NOMO-1 treated with DMSO at 0.1 percent for 48 hours (cell line): ENCODE measurements at regions not wholly inside any gene's neighbourhood (a gene's known extent, or its start where the extent isn't known, plus 50 kb on each side); places are given as distances from the start of the nearest gene placed in this dataset.
A peak's percentile ranks its signal among the peaks of the same experiment; 100 is the strongest.

Experiments
- DNase-seq: peaks from one replicate; lab custom pipeline; 2025; ENCODE audit not compliant: unreplicated experiment; lab: John Stamatoyannopoulos, UW

DNA sequence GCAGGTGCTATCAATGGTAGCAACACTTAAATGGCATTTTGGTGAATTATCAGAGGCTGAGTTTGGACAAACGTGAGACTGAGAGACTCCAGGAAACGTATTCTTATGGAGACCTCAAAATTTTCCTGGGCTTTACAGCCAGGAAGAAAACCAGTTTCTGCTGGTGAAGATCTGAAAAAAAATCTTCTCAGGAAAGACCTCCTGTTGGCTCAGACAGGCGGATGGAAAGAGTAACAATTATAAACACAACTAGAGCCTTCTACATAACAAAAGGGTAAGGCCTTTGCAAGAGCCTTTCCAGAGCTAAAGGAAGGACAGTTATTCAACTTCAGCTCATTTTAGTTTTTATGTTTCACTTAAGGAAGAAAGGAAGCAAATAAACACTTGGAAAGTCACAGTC is 274.4 kb downstream of the THBS2 start:
- DNase-seq, result no peak

DNA sequence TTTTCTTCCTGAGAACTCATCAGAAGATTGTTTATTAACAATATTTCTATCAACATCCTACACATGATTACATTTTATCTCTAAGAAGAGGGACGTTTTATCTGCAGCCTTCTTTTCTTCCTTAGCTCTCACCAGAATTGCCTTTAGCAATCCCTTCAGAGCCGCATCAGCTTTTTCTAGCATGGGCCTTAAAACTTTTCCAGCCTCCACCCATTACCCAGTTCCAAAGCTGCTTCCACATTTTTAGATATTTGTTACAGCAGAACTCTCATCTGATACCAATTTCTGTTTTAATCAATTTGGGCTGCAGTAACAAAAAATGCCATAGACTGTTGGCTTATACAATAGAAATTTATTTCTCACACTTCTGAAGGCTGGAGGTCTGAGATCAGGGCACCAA is 281.5 kb downstream of the THBS2 start:
- no peak for DNase-seq

DNA sequence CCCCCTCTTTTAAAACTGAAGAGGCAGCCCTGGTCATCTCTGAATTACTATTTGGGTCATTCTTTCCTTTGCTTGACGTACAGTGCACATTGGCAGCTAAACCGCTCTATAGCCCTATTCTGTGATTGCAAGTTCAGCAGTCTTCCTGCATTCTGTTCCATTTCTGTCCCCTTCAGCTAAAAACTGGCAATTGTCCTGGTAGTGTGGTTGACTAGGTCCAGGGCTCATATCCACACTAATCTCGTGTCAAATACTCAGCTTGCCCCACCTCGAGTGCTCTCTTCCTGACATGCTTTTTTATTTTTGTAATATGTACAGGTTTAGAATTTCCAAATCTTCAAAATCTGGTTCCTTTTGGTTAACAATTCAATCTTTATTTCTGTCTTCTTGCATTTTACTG is 282.1 kb downstream of the THBS2 start:
- DNase-seq, result no peak

DNA sequence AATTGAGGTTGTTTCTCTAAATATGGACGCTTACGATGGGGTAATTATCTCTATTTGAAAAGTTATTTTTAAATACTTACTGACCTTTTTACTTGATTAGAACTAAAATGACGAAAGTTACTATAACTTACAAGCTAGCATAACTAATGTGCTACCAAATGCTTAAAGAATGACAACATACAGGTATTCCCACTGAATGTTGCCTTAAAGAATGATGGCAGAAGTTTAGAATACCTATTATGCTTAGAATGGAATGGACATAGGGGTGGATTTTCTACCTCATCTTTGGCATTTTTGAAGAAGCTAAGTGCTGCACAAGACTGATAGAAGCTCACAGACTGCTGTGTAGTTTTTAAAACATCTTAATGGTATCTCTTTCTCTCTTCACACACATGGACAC is 284.8 kb downstream of the THBS2 start:
- no peak for DNase-seq

DNA sequence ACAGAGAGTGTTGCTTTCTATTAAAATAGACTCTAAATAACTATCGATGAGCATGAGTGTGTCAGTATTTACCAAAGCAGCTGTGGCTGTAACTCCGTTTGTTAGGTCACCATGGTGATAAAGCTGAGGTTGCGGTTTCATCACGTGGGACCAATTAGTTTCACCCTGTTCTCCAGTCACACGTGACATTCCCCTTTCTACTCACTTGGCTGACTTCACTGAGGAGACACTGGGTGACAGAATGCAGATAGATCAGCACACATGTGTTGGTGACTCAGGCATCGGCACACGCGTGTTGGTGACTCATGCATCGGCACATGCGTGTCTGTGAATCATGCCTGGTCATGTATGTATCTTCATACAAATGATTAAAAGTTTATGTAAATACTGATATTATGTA is 285.4 kb downstream of the THBS2 start:
- peak; percentile 94 for DNase-seq

DNA sequence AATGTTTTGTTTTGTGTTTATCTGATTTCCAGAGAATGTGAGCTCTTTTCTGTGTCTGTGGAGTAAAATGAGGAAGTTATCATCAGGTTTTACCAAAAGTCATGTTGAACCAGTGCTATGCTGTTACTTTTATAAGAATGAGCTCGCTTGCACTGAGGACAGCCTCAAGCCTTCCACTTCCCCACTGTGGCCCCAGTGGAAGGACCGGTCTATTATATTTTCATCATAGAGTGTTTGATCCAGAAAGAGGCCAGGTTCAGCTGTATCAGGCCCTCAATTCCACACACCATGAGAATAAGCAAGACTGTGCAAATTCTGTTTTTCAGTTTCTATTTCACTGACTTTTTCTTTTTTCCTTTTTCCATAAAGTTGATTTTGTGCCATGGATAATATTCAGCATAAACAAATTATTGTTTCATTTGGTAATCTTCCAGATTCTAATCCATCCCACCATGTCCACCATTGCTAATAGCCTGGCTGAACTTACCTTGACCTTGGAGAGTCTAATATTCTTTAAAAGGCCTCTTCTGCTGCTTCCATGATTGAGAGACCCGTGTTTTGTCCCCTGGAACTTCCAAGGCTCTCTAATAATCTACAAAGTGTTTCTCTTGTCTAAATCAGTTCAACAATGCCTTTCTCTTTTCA is 286.2 kb downstream of the THBS2 start:
- peak; percentile 56 for DNase-seq

DNA sequence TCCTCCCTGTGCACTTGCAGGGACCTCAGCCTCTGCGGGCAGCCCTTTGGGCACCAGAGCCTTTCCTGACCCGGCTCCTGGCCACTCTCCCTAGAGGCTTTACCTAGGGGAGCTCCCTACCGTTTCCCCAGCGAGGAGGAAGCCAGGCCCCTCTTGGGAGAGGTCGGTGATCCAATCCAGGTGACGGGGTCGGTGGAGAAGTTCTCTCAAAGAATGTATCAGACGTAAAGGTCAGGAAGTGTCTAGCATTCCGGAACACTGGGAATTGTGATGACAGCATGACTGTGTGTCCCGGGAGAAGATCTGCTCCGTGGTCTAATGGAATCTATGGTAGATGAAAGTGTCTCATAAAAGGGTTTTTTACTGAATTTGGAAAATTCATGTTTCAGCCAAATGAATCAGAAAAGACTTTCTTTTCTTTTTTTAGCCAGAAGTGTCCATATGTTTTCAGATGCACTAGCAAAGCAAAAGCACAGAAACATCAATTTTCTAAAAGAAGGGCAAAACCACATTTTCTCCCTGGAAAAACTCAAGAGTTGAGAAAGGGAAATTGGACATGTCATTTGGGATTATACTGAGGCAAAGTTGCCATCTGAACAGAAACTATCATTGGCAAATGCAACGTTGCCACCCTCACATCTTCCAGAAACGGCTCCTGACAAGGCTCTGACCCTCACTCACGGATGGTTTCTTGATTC is 289.4 kb downstream of the THBS2 start:
- no peak for DNase-seq

DNA sequence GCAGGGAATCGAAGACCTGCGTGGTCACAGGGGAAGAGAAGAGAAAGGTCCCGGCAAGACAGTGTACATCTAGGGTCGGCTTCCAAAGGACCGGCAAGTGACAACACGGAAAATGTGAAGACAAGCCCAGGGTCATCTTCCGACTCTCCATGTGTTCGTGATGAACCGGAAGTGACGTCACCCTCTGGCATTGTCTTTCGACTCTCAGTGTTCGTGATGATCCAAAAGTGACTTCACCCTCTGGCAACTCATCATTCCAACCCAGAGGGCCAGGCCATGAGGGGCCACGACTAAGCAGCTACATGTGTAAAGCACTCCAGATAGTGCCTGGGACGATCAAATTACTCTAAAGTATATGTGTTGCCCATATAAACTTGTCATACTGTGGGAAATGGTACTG is 290.8 kb downstream of the THBS2 start:
- DNase-seq, result no peak

DNA sequence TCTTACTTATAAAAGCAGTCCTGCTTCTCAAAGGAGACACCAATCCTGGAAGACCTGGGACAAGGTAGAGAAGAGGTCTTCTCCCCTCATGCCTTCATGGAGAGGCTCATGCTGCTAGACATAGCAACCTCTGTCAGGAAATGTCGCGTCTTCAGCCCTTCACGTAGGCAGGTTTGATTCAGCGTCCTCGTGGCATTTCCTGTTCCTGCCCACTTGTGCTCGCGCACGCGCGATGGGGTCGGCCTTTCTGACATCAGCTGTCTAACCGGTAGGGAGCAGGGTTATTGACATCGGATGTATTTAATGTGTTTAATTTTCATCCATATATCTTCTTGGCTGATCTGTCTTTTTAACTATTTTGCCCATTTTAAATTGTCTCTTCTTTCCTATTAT is 292.4 kb downstream of the THBS2 start:
- no peak for DNase-seq

DNA sequence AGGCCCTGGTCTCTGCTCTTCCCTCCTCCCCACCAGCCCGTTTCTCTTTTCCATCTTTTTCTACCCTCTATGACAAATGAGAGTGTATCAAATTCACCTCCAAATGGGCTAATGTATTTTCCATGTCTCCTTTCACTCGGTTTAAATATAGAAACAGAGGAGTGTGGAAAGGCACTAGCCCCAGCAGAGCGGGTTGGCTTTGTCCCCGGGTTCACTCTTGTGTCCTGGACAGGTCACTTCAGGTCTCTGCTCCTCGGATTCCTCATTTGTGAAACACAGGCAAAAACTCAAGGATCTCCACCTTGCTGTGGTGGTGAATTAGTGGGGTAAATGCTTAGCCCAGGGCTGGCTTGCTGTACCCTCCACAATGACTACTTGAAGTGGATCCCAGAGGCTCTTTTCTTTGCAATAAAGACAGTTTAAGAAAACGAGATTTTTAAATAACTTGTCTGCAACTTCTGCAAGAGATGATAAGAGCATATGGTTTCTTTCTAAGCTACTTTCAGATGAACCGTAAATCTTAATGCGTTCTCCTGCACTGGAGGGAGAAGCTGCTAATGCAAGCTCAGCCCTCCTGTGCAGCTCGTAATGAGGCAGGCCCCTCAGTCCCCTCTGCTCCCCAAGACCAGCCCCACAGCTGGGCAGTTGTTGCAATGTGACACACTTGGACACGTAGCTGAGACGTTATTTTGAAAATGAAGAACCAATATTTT is 292.9 kb downstream of the THBS2 start:
- no peak for DNase-seq

DNA sequence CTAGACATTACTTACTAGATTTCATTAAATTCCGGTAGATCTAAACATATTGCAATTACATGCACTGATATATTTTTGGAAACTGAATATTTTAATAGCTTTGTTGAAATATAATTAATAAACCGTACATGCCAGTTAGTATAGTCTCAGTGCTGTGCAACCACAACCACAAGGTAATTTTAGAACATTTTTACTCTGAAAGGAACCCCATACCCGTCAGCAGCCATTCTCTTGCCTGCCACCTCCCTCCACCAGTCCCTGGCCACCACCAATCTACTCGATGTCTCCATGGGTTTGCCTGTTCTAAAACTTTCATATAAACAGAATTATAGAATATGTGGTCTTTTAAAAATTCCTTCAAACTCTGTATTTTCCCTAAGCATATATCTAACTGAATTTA is 293.9 kb downstream of the THBS2 start:
- DNase-seq, result no peak

DNA sequence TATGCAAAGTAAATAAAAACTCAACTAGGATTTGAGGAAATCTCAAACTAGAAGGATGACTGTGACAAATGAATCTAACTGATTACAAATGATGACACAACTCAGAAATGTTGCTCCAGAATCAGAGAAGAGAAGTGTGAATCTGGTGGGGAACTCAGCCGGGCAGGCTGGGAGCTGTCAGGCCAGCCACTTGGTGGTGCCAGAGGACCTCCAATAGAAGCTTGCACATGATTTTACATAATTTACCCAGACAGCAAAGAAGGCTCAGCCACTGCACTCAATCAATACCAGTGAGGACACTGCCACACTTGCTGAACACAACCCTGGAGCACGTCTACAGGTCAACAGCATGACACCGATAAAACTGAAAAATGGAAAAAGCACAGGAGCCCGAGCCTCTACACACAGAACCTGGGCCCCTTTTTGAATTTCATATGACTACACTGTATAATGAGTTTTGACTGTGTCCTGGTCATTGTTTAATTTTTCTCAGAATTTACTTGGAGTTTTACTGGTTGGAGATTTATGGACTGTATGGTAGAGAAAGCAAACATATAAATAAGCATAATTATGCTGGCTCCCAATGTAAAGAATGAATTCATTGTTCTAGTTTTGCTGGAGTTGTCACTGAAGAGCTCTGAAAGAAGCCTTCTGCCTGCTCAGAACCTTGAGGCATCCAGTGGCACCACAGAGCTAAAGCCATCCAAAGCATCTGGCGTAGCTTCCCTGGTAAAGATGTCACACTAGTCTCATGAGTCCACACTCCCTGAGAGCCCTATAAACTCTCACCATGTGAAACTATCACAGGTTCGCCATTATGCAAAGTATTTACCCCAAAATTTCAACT is 296.5 kb downstream of the THBS2 start:
- peak; percentile 79 for DNase-seq

DNA sequence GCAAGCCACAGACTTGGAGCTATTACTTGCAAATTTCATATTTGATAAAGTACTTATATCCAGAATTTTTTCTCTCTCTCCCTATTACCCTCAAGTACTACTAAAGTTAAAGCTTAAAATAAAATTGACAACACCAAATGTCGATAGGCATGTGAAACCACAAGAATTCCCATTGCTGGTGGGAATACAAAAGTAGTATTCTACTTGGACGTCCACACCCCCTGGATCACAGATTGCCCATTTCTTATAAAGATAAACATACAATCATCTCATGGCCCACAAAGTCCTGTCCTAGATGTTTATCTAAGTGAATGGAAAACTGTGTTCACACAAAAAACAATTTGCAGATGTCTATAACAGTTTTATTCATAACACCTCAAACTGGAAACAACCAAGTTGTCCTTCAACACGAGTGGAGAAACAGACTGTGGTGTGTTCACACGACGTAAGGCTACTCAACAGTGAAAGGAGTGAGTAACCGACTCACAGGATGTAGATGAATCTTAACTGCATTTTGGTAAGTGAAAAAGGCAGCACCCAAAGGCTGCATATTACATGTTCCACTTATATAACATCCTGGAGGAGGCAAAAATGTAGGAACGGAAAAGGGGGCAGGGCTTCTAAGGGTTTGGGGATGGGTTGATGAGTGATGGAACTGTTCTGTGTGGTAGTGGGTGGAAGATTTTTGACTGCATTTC is 297.4 kb downstream of the THBS2 start:
- no peak for DNase-seq

DNA sequence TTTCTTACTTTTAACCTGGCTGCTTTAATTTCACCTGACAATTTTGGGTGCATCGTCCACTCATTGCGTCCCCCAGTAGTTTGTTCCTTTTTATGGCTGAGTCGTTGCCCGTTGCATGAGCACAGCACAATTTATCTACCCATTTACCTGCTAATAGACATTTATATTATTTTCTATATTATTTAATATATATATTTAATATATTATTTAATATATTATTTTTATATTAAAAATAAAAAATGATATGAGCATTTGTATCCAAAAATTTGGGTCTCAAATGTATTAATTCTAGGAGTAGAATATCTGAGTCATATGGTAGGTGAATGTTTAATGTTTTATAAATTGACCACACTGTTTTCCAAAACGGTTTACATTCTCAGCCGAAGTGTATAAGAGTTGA is 300.2 kb downstream of the THBS2 start:
- DNase-seq, result no peak

DNA sequence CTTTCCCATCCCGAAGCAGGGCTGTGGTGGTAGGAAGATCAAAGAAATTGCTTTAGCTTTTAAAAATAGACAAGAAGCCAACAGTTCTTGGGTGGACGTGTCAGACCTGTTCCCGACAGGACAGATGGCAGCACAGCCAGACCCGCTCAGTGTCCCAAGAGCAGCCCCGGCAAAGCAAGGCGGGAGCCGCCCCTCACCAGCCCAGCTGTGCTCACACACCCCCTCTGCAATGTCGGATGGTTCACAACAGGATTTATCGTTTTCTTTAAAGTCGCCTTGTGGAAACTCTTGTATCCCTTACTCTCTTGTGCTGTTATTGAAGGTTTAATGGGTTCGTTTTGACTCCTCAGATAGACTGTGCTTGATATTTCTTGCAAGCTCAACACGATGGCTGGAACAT is 302.4 kb downstream of the THBS2 start:
- DNase-seq, result no peak

DNA sequence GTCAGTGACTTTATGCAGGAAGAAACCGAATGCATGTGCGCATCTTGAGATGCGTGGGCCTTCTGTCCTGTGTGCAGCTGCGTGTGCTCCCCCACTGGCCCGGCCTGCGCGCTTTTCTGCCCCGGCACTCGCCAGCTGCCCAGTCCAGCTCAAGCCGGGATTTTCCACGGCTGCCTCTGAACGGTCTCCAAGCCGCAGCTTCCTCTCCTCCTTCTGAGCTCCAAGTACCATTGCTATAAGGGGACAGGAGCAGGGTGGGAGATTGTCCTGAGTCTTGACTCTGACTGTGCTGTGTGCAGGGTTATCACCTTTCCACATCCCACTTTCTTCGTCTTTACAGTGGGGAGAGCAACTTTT is 302.8 kb downstream of the THBS2 start:
- DNase-seq, result no peak

DNA sequence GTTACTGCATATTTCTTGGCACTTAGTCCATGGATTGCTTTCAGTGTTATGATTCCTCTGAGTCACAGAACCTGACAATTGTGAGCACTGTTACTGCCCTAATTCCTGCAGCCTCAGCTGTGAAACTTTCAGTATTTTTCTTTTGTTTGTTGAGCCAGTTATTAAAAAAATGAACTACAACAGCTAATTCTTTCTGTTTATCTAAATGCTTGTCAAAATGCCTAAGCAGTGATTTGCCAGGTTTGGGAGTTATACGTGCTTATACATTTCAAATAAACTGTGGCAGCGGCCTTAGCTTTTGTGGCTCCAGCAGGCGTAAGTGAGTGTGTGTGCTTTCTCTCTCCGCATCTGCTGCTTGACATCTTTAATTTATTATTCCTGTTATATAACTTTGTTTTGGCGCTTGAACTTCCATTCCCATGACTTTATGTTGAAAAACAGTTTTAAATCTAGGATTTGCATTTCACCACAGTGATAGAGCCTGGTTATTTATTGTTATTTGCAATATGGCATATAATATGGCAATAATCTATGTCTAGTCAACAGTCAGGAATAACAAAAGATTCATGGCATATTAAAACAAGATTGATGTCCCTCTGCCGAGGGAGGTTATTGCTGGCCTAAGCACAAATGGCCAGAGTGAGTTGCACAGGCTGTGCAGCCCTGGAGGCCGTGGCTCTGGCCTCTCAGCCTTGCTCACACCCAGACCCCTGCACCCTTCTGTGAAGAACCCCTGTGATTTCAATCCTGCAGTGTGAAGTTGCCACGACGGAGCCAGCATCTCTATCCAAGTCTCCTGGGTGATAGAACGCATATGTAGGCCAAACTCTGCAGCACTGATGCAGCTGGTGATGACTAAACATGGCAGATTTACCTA is 303.4 kb downstream of the THBS2 start:
- DNase-seq, result no peak

DNA sequence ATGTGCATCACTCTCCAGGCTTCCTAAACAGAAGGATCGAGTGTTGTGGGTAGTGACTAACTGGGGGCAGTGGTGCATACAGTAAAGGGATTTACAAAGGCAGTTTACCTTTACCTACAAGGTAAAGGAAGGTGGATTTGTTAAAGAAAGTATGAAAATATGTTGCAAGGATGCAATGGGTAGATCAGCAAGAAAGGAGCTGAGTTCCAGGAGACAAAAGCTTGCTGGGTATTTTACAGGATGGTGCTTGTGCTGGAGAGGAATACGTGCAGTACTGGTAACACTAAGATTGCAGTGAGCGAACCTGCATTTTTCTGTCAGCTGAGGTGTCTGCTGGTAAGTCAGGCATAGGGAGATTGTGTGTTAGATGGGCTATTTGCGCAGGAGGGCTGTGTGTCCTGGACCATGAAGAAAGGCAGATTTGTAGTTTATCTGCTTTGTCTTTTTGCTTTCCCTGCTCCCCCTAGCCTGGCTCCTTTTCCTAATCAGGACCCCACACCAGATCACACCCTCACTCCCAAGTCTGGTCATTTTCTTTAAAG is 304.6 kb downstream of the THBS2 start:
- DNase-seq, result no peak

DNA sequence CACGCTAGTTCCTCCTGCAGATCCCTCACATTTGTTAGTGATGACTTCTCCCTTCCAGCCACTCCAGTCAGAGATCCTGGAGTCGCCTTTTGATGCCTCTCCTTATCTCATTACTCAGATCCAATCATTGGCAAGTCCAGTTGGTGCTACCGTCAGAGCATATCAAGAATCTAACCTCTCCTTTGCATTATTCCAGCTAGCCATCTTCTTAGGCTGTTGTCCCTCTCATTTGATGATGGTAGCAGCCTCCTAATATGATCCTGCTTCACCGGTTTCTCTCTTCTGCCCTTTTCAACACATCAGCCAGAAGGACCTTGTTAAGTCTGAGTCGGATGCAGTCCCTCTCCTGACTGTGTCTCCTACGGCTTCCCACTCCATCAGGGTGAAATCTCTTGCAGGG is 305.6 kb downstream of the THBS2 start:
- no peak for DNase-seq
